B cell (primary cell): ENCODE measurements at regions not wholly inside any gene's neighbourhood (a gene's known extent, or its start where the extent isn't known, plus 50 kb on each side); places are given as distances from the start of the nearest gene placed in this dataset.

ENCODE experiments used
- ATAC-seq: fragments of 200-7000 bp; cut with Tn5 transposase; one replicate; pipeline ENCODE4 v1.10.0; 2021; ENCODE audit warnings: low read depth, mild to moderate bottlenecking, moderate number of reproducible peaks, moderate library complexity
- CTCF ChIA-PET: fragments of 350-600 bp; sonication (Branson Sonifier 250); formaldehyde crosslinking; loops from one replicate; lab custom pipeline; 2021; ENCODE audit warnings: antibody characterized with exemption, inconsistent platforms; lab: Charles Lee
- POLR2A ChIA-PET: fragments of 350-600 bp; sonication (Branson Sonifier 250); formaldehyde crosslinking; loops from one replicate; lab custom pipeline; 2021; ENCODE audit warnings: antibody characterized with exemption; lab: Charles Lee
- DNase-seq: peaks from one replicate; pipeline ENCODE4 v3.0.0; 2013
- H2AFZ ChIP-seq: 2 replicates; pipeline ENCODE4 v1.6.1; 2012; ENCODE audit warnings: mild to moderate bottlenecking, low read depth, low read length; ENCODE audit not compliant: insufficient read depth, poor library complexity, severe bottlenecking
- H3K27ac ChIP-seq, 2 donors: 1 replicate in 1 of 2; 2 replicates in 1 of 2; pipeline ENCODE4 v1.5.1; 2012 to 2013; ENCODE audit warnings: low read length in 2 of 2, mild to moderate bottlenecking in 2 of 2, moderate library complexity in 1 of 2
- H3K27me3 ChIP-seq, 4 experiments: fragments of 200-600 bp in 1 of 4; sonication (generic) in 1 of 4; replicated peaks in 1 of 4; 1 replicate in 2 of 4; 2 replicates in 2 of 4; pipeline versions ENCODE4 v1.6.1 to v1.7.0; 2013 to 2016; ENCODE audit warnings: low read length in 3 of 4, mild to moderate bottlenecking in 2 of 4, mixed read lengths in 1 of 4, moderate library complexity in 1 of 4; ENCODE audit not compliant: insufficient read depth in 4 of 4, control insufficient read depth in 3 of 4; ENCODE audit errors: control extremely low read depth in 1 of 4
- H3K36me3 ChIP-seq, 2 experiments: replicated peaks in 1 of 2; 1 replicate in 1 of 2; 2 replicates in 1 of 2; pipeline versions ENCODE4 v1.6.1 to v1.7.1; 2013; ENCODE audit warnings: low read length in 1 of 2; ENCODE audit not compliant: insufficient read depth in 2 of 2, control insufficient read depth in 1 of 2; ENCODE audit errors: control extremely low read depth in 1 of 2, extremely low read depth in 1 of 2
- H3K4me1 ChIP-seq, 2 donors: fragments of 200-600 bp in 1 of 2; sonication (generic) in 1 of 2; 1 replicate in 1 of 2; 2 replicates in 1 of 2; pipeline versions ENCODE4 v1.5.1 to v1.6.1; 2013 to 2017; ENCODE audit warnings: low read length in 2 of 2; ENCODE audit not compliant: control insufficient read depth in 2 of 2, insufficient read depth in 2 of 2
- H3K4me2 ChIP-seq: replicated peaks from 2 replicates; pipeline ENCODE3; 2012; ENCODE audit warnings: mild to moderate bottlenecking, low read depth, low read length; ENCODE audit not compliant: poor library complexity, severe bottlenecking
- H3K4me3 ChIP-seq, 5 experiments: fragments of 200-600 bp in 1 of 5; sonication (generic) in 1 of 5; 1 replicate in 3 of 5; 2 replicates in 2 of 5; pipeline versions ENCODE4 v1.5.1 to v1.7.0; 2011 to 2016; ENCODE audit warnings: low read length in 4 of 5, mild to moderate bottlenecking in 4 of 5, low read depth in 2 of 5, control low read depth in 1 of 5, moderate library complexity in 1 of 5; ENCODE audit not compliant: insufficient read depth in 1 of 5; ENCODE audit errors: control extremely low read depth in 1 of 5, extremely low read depth in 1 of 5
- H3K79me2 ChIP-seq: fragments of 200-600 bp; sonication (generic); one replicate; pipeline ENCODE4 v1.6.0; 2016; ENCODE audit warnings: low read length; ENCODE audit not compliant: control insufficient read depth, insufficient read depth
- H3K9ac ChIP-seq: fragments of 200-600 bp; sonication (generic); 2 replicates; pipeline ENCODE4 v1.6.1; 2017; ENCODE audit warnings: mild to moderate bottlenecking, low read length, moderate library complexity
- H3K9me3 ChIP-seq, 3 donors: one replicate each; pipeline versions ENCODE4 v1.6.1 to v1.7.1; 2013; ENCODE audit warnings: low read length in 2 of 3; ENCODE audit not compliant: control insufficient read depth in 2 of 3, insufficient read depth in 1 of 3; ENCODE audit errors: control extremely low read depth in 1 of 3
- H4K20me1 ChIP-seq: 2 replicates; pipeline ENCODE4 v1.6.0; 2012; ENCODE audit warnings: mild to moderate bottlenecking, low read length; ENCODE audit not compliant: insufficient read depth, control insufficient read depth, poor library complexity, severe bottlenecking
- H3K27ac Mint-ChIP-seq: one replicate; pipeline ENCODE4 v1.8.0; 2021; ENCODE audit warnings: mixed read lengths
- H3K27me3 Mint-ChIP-seq: one replicate; pipeline ENCODE4 v1.8.0; 2021; ENCODE audit warnings: mixed read lengths
- H3K4me1 Mint-ChIP-seq: one replicate; pipeline ENCODE4 v1.8.0; 2021; ENCODE audit warnings: mixed read lengths
- H3K4me3 Mint-ChIP-seq: one replicate; pipeline ENCODE4 v1.8.0; 2021; ENCODE audit warnings: mixed read lengths
- H3K9me3 Mint-ChIP-seq: one replicate; pipeline ENCODE4 v1.8.0; 2022; ENCODE audit warnings: mixed read lengths; ENCODE audit not compliant: insufficient read depth
- EZH2 ChIP-seq: IDR thresholded peaks from 2 replicates; pipeline ENCODE4 v1.6.1; 2012; ENCODE audit warnings: borderline replicate concordance, low read depth, mild to moderate bottlenecking, moderate library complexity, low read length; ENCODE audit not compliant: insufficient read depth, poor library complexity, severe bottlenecking
- WGBS: methylation state at CpG from one replicate; pipeline ENCODE4 v1.1.5; 2013; ENCODE audit warnings: missing lambda C conversion rate; ENCODE audit not compliant: insufficient coverage; 5-methylcytosine and 5-hydroxymethylcytosine counted together
- intact Hi-C: fragments of 100-400 bp; cut with micrococcal nuclease; formaldehyde crosslinking; loops from one replicate; pipeline ENCODE4 v1.10.0; 2022
- TF ChIP-seq, protein P1 (sequence below): fragments of 200-600 bp; IDR thresholded peaks from one replicate; pipeline ENCODE4 v1.8.0; 2022; ENCODE audit warnings: antibody characterized with exemption, mild to moderate bottlenecking

- H3K27me3 ChIP-seq = peaks cover 0 to 65% (median 19%) of the 10 kb centered on the region in 4 experiments
- ChIA-PET POLR2A (no interaction called here), CTCF (interaction anchor here (1.4 kb wide), 1 partner anchor 192 kb away, joined by 4 read pairs; no protein-coding TSS in a partner anchor)
- H3K27ac ChIP-seq = no peak overlapping the region
- no peak for DNase-seq
- H3K27me3 Mint-ChIP-seq = peaks cover 36% of the 10 kb centered on the region
- TF ChIP-seq EZH2 = no peak
- TF ChIP-seq, protein P1, sequence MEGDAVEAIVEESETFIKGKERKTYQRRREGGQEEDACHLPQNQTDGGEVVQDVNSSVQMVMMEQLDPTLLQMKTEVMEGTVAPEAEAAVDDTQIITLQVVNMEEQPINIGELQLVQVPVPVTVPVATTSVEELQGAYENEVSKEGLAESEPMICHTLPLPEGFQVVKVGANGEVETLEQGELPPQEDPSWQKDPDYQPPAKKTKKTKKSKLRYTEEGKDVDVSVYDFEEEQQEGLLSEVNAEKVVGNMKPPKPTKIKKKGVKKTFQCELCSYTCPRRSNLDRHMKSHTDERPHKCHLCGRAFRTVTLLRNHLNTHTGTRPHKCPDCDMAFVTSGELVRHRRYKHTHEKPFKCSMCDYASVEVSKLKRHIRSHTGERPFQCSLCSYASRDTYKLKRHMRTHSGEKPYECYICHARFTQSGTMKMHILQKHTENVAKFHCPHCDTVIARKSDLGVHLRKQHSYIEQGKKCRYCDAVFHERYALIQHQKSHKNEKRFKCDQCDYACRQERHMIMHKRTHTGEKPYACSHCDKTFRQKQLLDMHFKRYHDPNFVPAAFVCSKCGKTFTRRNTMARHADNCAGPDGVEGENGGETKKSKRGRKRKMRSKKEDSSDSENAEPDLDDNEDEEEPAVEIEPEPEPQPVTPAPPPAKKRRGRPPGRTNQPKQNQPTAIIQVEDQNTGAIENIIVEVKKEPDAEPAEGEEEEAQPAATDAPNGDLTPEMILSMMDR = no peak
- H3K9ac ChIP-seq = no peak overlapping the region
- intact Hi-C loops = loop anchor here (2.0 kb wide), 1 partner anchor 13 kb away; no protein-coding TSS in a partner anchor
- H3K79me2 ChIP-seq = no peaks in the 10 kb centered on the region
- no peak overlapping the region for H2AFZ ChIP-seq
- no peak overlapping the region for H3K4me2 ChIP-seq
- no peak overlapping the region for H3K27ac Mint-ChIP-seq
- H3K36me3 ChIP-seq = no peaks in the 10 kb centered on the region
- no peaks in the 10 kb centered on the region for H4K20me1 ChIP-seq
- 99% methylated on average over 4 of the region's 4 CpGs for WGBS
- H3K4me3 ChIP-seq = no peak overlapping the region
- no peak overlapping the region for H3K4me3 Mint-ChIP-seq
- no peak for ATAC-seq
- H3K9me3 Mint-ChIP-seq = no peaks in the 10 kb centered on the region
- peaks cover 42 to 49% of the 10 kb centered on the region in 2 donors for H3K4me1 ChIP-seq
- peaks cover 0 to 10% (median 0%) of the 10 kb centered on the region in 3 donors for H3K9me3 ChIP-seq
- peaks cover 56% of the 10 kb centered on the region for H3K4me1 Mint-ChIP-seq
Observed at GRCh38 chr4:26809811-26810210, 50.8 kb upstream of the STIM2 start.
